Esophagus squamous epithelium (tissue), 5 donors: ENCODE measurements at regions not wholly inside any gene's neighbourhood (a gene's known extent, or its start where the extent isn't known, plus 50 kb on each side); places are given as distances from the start of the nearest gene placed in this dataset.

Source experiments
- DNase-seq: peaks from one replicate; lab custom pipeline; 2025; lab: John Stamatoyannopoulos, UW
- H3K27ac ChIP-seq, 4 donors: fragments of 200-600 bp; sonication (generic); one replicate each; pipeline ENCODE4 v1.5.1; 2016 to 2019; ENCODE audit warnings: mild to moderate bottlenecking in 1 of 4
- H3K27me3 ChIP-seq, 4 donors: fragments of 200-600 bp; sonication (generic); 1 replicate in 3 of 4; 2 replicates in 1 of 4; pipeline versions ENCODE4 v1.5.1 to v1.6.0; 2017 to 2021; ENCODE audit warnings: antibody characterized with exemption in 1 of 4
- H3K36me3 ChIP-seq, 3 donors: fragments of 200-600 bp; sonication (generic); one replicate each; pipeline ENCODE4 v1.5.1; 2016 to 2019
- H3K4me1 ChIP-seq, 3 donors: fragments of 200-600 bp; sonication (generic); one replicate each; pipeline ENCODE4 v1.5.1; 2017 to 2019
- H3K4me3 ChIP-seq, 4 donors: fragments of 200-600 bp; sonication (generic); 1 replicate in 3 of 4; 2 replicates in 1 of 4; pipeline ENCODE4 v1.5.1; 2016 to 2019; ENCODE audit warnings: mild to moderate bottlenecking in 2 of 4, moderate library complexity in 1 of 4
- H3K9me3 ChIP-seq, 3 donors: fragments of 200-600 bp; sonication (generic); one replicate each; pipeline ENCODE4 v1.5.1; 2016 to 2019
- CTCF ChIP-seq, 6 experiments: fragments of 450-650 bp in 4 of 6; fragments of 200-600 bp in 2 of 6; sonication (generic) in 2 of 6; IDR thresholded peaks; one replicate each; pipeline ENCODE4 v1.5.1; 2016 to 2019; ENCODE audit warnings: antibody characterized with exemption in 6 of 6, mild to moderate bottlenecking in 4 of 6, moderate library complexity in 4 of 6
- POLR2A ChIP-seq, 4 donors: fragments of 450-650 bp; IDR thresholded peaks; one replicate each; pipeline ENCODE4 v1.6.1; 2017; ENCODE audit warnings: antibody characterized with exemption in 4 of 4, mild to moderate bottlenecking in 4 of 4, moderate library complexity in 3 of 4
- WGBS, 2 donors: methylation state at CpG; one replicate each; pipeline ENCODE4 v1.1.5; 2018; 5-methylcytosine and 5-hydroxymethylcytosine counted together
- intact Hi-C: fragments of 100-400 bp; cut with DNase I; formaldehyde crosslinking; loops from one replicate; pipeline ENCODE4 v1.15.0; 2022
- donor health status: DM: yes; HTN: yes; CAD: no.

DNA sequence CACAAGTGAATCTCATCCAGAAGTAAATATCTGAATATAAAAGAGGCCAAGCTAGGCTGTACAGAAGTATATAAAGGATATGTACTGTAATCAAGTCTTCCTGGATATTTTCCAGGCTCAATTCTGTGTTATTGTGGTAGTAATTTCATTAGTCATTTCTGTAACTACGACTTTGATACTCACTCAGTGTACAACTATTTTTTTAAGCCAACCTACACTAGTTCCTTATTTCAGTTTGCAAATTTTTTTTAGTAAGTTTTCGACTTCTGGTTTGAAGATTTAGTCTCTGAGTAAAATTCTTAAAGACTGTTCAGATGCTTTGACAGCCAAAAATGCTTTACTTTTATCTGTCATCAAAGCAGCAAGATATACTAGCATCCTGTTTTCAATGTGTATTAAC is 130.8 kb downstream of the CAPZA3 start:
- intact Hi-C loops = no loop called here
- DNase-seq = no peak
- Histone ChIP-seq H3K36me3 (no peaks in the 10 kb centered on the region), H3K27me3 (no peaks in the 10 kb centered on the region), H3K4me3 (no peak overlapping the region), H3K27ac (no peak overlapping the region), H3K9me3 (no peaks in the 10 kb centered on the region), H3K4me1 (peaks cover 0 to 10% (median 0%) of the 10 kb centered on the region in 3 donors)
- 11 to 20% methylated on average over 2 of the region's 2 CpGs for WGBS, 2 donors
- TF ChIP-seq POLR2A (IDR thresholded peaks at IDR 0.05) (no peak), CTCF (IDR thresholded peaks at IDR 0.05) (no peak)

- TF ChIP-seq CTCF (IDR thresholded peaks at IDR 0.05) (no peak), POLR2A (IDR thresholded peaks at IDR 0.05) (no peak)
- 56 to 60% methylated on average over 2 of the region's 2 CpGs for WGBS, 2 donors
- no peaks in the 10 kb centered on the region for H3K27me3 ChIP-seq
Observed at GRCh38 chr12:18872770-18873169, 134.9 kb downstream of the CAPZA3 start.

GRCh38 chr12:18878676-18879180 is 140.8 kb downstream of the CAPZA3 start:
- intact Hi-C loops = loop anchor here (10.0 kb wide), 1 partner anchor 306 kb away; no protein-coding TSS in a partner anchor
- H3K4me3 ChIP-seq = no peak overlapping the region
- no peaks in the 10 kb centered on the region for H3K36me3 ChIP-seq
- DNase-seq = no peak
- WGBS, 2 donors = 80 to 90% methylated on average over 2 of the region's 2 CpGs
- no peaks in the 10 kb centered on the region for H3K27me3 ChIP-seq
- no peaks in the 10 kb centered on the region for H3K4me1 ChIP-seq
- TF ChIP-seq POLR2A (IDR thresholded peaks at IDR 0.05) = no peak
- TF ChIP-seq CTCF (IDR thresholded peaks at IDR 0.05) = no peak
- H3K9me3 ChIP-seq = no peaks in the 10 kb centered on the region
- H3K27ac ChIP-seq = no peak overlapping the region

More at GRCh38 chr12:18872770-18873169, 134.9 kb downstream of the CAPZA3 start:
- DNase-seq = no peak
- no peak overlapping the region for H3K4me3 ChIP-seq
- H3K4me1 ChIP-seq = peaks cover 0 to 10% (median 0%) of the 10 kb centered on the region in 3 donors
- intact Hi-C loops = loop anchor here (10.0 kb wide), 1 partner anchor 312 kb away; no protein-coding TSS in a partner anchor
- no peaks in the 10 kb centered on the region for H3K9me3 ChIP-seq
- no peak overlapping the region for H3K27ac ChIP-seq
- no peaks in the 10 kb centered on the region for H3K36me3 ChIP-seq

GRCh38 chr12:18882690-18883089 is 144.8 kb downstream of the CAPZA3 start:
- no peak for DNase-seq
- H3K4me1 ChIP-seq = no peaks in the 10 kb centered on the region
- H3K27me3 ChIP-seq = no peaks in the 10 kb centered on the region
- intact Hi-C loops = no loop called here
- no peaks in the 10 kb centered on the region for H3K36me3 ChIP-seq
- H3K4me3 ChIP-seq = no peak overlapping the region
- WGBS, 2 donors = 66 to 78% methylated on average over 5 of the region's 5 CpGs
- no peaks in the 10 kb centered on the region for H3K9me3 ChIP-seq
- TF ChIP-seq CTCF (IDR thresholded peaks at IDR 0.05) (no peak), POLR2A (IDR thresholded peaks at IDR 0.05) (no peak)
- no peak overlapping the region for H3K27ac ChIP-seq

DNA sequence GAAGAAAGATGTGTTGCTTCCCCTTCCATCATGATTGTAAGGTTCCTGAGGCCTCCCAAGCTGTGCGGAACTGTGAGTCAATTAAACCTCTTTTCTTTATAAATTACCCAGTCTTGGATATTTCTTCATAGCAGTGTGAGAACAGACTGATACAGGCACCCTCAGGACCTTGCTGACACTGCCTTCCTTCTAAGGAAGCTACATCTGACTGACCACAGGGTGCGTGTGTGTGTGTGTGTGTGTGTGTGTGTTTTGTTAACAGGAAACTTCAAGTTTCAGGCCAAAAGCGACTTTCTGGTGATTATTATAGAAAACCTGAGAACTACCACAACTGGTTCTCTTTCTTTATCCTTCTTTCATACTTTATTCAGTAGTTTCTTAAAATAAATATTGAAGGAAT is 149.0 kb downstream of the CAPZA3 start:
- TF ChIP-seq CTCF (IDR thresholded peaks at IDR 0.05) = no peak
- no peak for TF ChIP-seq POLR2A (IDR thresholded peaks at IDR 0.05)
- Histone ChIP-seq H3K9me3 (no peaks in the 10 kb centered on the region), H3K36me3 (no peaks in the 10 kb centered on the region), H3K4me3 (no peak overlapping the region), H3K4me1 (no peaks in the 10 kb centered on the region), H3K27me3 (no peaks in the 10 kb centered on the region), H3K27ac (no peak overlapping the region)
- intact Hi-C loops = no loop called here
- 46 to 49% methylated on average over 3 of the region's 3 CpGs for WGBS, 2 donors
- no peak for DNase-seq
